C4-2B (cell line): ENCODE measurements at regions not wholly inside any gene's neighbourhood (a gene's known extent, or its start where the extent isn't known, plus 50 kb on each side); places are given as distances from the start of the nearest gene placed in this dataset.

Experiments used
- H3K27ac ChIP-seq: fragments of 450-650 bp; 2 replicates; pipeline ENCODE4 v1.5.1; 2017
- CTCF ChIP-seq: fragments of 450-650 bp; conservative IDR thresholded peaks from 2 replicates; pipeline ENCODE4 v1.5.1; 2017; ENCODE audit warnings: mild to moderate bottlenecking
- ZFX ChIP-seq: fragments of 450-650 bp; IDR thresholded peaks from 2 replicates; pipeline ENCODE4 v1.6.1; 2017

DNA sequence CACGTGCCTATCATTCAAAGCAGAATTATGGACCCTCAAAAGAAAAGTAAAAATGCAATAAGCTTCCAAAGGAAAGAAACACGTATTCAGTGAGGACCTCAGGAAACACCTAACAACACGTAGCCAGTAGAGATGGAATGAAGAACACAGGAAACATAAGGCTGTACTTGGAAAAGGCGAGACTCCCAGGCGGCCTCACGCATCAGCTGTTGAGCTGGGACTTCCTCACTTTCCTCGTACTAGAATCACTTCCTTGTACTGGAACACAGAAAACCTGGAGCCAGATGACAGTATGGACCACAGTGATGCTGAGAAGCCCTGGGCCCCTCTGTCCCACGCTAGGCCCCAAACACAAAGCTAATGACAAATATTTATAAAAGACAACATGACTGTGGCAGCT lies 94.4 kb upstream of the BACE2 start:
- no peak overlapping the region for H3K27ac ChIP-seq
- TF ChIP-seq ZFX (no peak), CTCF (no peak)

DNA sequence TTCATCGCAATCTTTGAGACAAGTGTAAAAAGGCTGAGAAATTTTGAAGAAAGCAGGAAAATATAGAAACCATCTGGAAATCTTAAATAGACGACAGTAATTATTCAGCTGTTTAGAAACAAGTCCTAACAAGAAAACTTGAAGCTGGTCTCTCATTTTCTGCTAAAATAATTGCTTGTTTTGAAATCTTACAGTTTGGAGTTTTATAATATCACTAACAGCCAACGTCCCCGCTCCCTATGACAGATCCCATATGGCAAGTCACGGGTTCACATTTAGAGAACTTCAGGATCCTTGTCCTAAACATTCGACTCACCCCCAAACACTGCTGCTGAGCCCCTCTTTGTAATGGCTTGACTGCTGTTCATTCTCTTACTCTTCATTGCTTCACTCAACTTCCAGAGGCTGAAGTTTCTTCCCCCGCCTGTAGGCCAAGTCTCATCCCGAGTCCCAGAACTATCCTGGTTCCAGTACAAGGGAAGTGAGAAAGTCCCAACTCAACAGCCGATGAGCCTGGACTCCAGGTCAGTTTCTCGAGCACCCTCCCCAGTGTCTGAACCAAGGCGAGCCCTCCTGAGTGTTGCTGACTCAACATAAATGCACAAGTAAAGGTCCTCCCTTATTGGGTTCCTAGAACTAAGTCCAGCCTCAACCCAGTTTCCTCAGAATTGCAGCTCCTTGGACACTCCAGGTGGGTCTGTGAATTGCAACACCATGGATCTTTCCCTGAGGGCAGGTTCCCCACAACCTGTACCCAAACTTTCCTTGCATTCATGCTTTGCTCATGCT lies 93.4 kb upstream of the BACE2 start:
- H3K27ac ChIP-seq = no peak overlapping the region
- TF ChIP-seq ZFX (no peak), CTCF (no peak)

GRCh38 chr21:41075656-41076055 lies 92.3 kb upstream of the BACE2 start:
- TF ChIP-seq ZFX (no peak), CTCF (no peak)

GRCh38 chr21:41076064-41076463 lies 91.9 kb upstream of the BACE2 start:
- H3K27ac ChIP-seq = no peak overlapping the region
- TF ChIP-seq CTCF = no peak

More at GRCh38 chr21:41075656-41076055, 92.3 kb upstream of the BACE2 start:
- no peak overlapping the region for H3K27ac ChIP-seq

GRCh38 chr21:41079159-41079558 lies 88.8 kb upstream of the BACE2 start:
- no peak for TF ChIP-seq ZFX
- TF ChIP-seq CTCF = no peak
- no peak overlapping the region for H3K27ac ChIP-seq

DNA sequence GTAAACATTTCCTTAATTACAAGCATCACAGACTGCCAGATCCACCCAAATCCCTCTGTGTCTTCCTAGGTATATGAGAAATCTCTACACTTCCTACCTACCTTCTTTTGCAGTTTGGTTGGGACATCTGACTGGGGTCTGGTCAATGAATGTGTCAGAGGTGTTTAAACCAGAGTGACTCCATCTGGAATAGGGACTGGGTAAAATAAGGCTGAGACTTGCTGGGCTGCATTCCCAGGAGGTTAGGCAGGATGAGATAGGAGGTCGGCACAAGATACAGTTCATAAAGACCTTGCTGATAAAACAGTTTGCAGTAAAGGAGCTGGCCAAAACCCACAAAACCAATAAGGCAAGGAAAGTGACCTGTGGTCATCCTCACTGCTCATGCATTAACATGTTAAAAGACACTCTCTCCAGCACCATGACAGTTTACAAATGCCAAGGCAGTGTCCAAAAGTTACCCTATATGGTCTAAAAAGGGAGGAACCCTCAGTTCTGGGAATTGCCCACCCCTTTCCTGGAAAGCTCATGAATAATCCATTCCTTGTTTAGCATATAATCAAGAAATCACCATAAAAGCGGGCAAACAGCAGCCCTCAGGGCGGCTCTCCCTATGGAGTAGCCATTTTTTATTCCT lies 87.4 kb upstream of the BACE2 start:
- TF ChIP-seq ZFX = no peak
- TF ChIP-seq CTCF = no peak
- H3K27ac ChIP-seq = no peak overlapping the region

DNA sequence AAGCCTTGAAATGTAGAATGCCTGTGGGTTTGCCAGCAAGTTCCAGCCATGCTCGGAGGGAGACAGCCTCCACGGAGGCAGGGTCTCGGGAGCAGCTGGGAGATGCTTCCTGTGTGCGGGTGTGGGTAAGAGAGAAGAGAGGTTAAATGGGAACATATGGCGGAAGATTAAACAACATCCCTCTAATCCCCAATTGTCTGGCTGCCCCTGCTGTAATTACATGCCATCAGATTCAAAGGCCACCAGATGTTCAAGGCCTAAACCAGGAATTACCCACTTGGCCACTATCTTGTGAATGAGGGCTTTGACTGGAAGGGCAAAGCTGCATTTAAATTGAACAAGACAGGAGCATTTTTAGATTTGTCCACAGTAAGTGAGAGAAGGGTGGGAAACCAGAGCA lies 81.4 kb upstream of the BACE2 start:
- no peak overlapping the region for H3K27ac ChIP-seq
- TF ChIP-seq CTCF = no peak
- no peak for TF ChIP-seq ZFX
